HUES64 (cell line): ENCODE measurements at regions not wholly inside any gene's neighbourhood (a gene's known extent, or its start where the extent isn't known, plus 50 kb on each side); places are given as distances from the start of the nearest gene placed in this dataset.

ENCODE experiments used
- H3K27ac ChIP-seq: 2 replicates; pipeline ENCODE4 v1.7.0; 2013; ENCODE audit warnings: low read depth, low read length, inconsistent platforms
- H3K27me3 ChIP-seq: 2 replicates; pipeline ENCODE4 v1.6.1; 2013; ENCODE audit warnings: mild to moderate bottlenecking, low read length; ENCODE audit not compliant: insufficient read depth
- H3K36me3 ChIP-seq: 2 replicates; pipeline ENCODE4 v1.6.1; 2013; ENCODE audit warnings: mild to moderate bottlenecking, low read length; ENCODE audit not compliant: insufficient read depth
- H3K4me1 ChIP-seq: 2 replicates; pipeline ENCODE4 v1.6.1; 2013; ENCODE audit warnings: mild to moderate bottlenecking, low read length, moderate library complexity; ENCODE audit not compliant: insufficient read depth
- H3K4me3 ChIP-seq: 2 replicates; pipeline ENCODE4 v1.5.1; 2013; ENCODE audit warnings: mild to moderate bottlenecking, low read length, moderate library complexity
- H3K9ac ChIP-seq: 2 replicates; pipeline ENCODE4 v1.6.1; 2013; ENCODE audit warnings: mild to moderate bottlenecking, low read depth, low read length
- H3K9me3 ChIP-seq: 2 replicates; pipeline ENCODE4 v1.6.1; 2013; ENCODE audit warnings: low read depth, low read length; ENCODE audit not compliant: insufficient read depth
- WGBS: fragments of 150-250, 120-280 bp; methylation state at CpG from one replicate; pipeline ENCODE4 v1.1.7; 2013; ENCODE audit warnings: missing lambda C conversion rate; 5-methylcytosine and 5-hydroxymethylcytosine counted together

DNA sequence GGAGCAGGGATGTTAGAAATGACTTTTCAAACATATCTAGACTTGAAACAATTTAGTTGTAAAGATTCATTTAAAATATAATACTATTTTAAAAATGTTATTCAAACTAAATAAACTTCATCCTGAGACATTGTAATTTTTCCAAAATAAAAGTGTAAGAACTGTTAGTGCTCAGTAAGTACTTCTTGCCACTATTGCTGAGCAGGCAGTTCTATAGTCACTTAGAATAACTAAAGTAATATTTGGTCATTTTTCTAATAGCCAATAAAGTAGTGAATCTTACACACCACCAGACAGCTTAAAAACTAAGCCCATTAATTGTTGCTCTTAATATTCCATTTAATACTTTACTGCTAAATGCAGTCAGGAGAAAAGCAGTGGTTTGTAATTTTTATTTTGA lies 1120.0 kb upstream of the CDH10 start:
- Histone ChIP-seq H3K27me3 (no peaks in the 10 kb centered on the region), H3K36me3 (no peaks in the 10 kb centered on the region), H3K9me3 (peaks cover 15% of the 10 kb centered on the region), H3K4me3 (no peak overlapping the region), H3K4me1 (no peaks in the 10 kb centered on the region), H3K9ac (no peak overlapping the region), H3K27ac (no peak overlapping the region)

DNA sequence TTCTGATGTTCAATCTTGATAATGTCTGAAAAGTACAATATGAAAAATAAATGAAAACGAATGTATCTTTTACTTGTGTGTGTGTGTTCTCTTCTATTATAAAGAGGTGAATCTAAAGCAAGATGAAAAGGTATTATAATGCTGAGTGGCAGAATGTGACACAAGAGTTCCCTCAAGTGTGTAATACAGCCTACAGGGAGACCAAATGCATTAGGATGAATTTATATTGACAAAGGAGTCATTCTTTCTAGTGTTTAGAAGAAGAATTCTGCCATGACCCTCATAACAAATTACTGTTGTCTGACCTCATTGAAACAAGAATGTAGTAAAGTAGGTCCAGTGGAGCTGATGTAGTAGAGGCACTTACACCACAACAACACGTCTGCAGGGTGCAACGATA lies 1119.0 kb upstream of the CDH10 start:
- Histone ChIP-seq H3K27me3 (no peaks in the 10 kb centered on the region), H3K36me3 (no peaks in the 10 kb centered on the region), H3K4me1 (no peaks in the 10 kb centered on the region), H3K9ac (no peak overlapping the region), H3K9me3 (peaks cover 7% of the 10 kb centered on the region), H3K4me3 (no peak overlapping the region), H3K27ac (no peak overlapping the region)
- 92% methylated on average over 3 of the region's 3 CpGs for WGBS

GRCh38 chr5:25754895-25755294 lies 1110.1 kb upstream of the CDH10 start:
- 63% methylated on average over 3 of the region's 3 CpGs for WGBS
- H3K9me3 ChIP-seq, result peaks cover 44% of the 10 kb centered on the region
- no peaks in the 10 kb centered on the region for H3K27me3 ChIP-seq
- H3K36me3 ChIP-seq, result 0 out of 2 replicates have a peak, but pooled peaks cover 4% of the 10 kb centered on the region
- no peak overlapping the region for H3K9ac ChIP-seq
- no peak overlapping the region for H3K4me3 ChIP-seq
- no peaks in the 10 kb centered on the region for H3K4me1 ChIP-seq
- no peak overlapping the region for H3K27ac ChIP-seq

GRCh38 chr5:25744908-25745307 lies 1100.1 kb upstream of the CDH10 start:
- no peak overlapping the region for H3K9ac ChIP-seq
- H3K36me3 ChIP-seq, result no peaks in the 10 kb centered on the region
- H3K9me3 ChIP-seq, result no peaks in the 10 kb centered on the region
- H3K27ac ChIP-seq, result no peak overlapping the region
- WGBS, result 68% methylated on average over 3 of the region's 4 CpGs
- H3K27me3 ChIP-seq, result no peaks in the 10 kb centered on the region
- no peak overlapping the region for H3K4me3 ChIP-seq
- peaks cover 19% of the 10 kb centered on the region for H3K4me1 ChIP-seq

DNA sequence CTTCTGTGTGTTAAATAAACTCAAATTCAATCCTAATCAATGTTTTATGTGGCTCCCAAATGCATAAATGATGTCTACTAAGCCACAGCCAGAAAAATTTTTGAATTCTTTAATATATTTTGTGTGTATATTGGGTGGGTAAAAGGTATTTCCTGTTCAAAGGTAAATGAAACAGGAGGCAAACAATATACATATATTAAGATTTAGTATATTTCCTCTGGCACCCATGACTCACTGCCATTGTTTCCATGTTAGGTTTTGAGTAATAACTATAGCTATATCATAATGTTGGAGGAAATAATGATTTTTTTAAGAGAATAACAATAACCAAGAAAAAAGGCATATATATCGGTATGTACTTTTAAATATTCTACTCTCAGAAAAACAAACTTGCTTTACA lies 1071.9 kb upstream of the CDH10 start:
- Histone ChIP-seq H3K9me3 (no peaks in the 10 kb centered on the region), H3K4me3 (no peak overlapping the region), H3K4me1 (peaks cover 4% of the 10 kb centered on the region; the same call in 1 of the 2 replicates), H3K27me3 (no peaks in the 10 kb centered on the region), H3K36me3 (no peaks in the 10 kb centered on the region), H3K27ac (no peak overlapping the region), H3K9ac (no peak overlapping the region)
- WGBS, result no CpG with 5 or more reads among the region's 1 CpG

DNA sequence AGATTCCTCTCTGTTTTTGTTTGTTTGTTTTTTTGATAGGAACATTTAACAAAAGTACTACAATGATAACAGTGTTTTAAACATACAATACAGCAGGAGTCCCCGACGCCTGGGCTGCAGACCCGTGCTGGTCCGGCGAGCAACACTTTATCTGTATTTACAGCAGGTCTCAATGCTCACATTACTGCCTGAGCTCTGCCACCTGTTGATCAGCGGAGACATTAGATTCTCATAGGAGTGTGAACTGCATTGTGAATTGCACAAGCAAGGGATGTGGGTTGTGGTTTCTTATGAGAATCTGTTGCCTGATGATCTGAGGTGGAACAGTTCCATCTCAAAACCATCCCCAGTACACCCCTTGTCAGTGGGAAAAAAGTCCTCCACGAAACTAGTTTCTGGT lies 1068.5 kb upstream of the CDH10 start:
- H3K27ac ChIP-seq, result no peak overlapping the region
- no peaks in the 10 kb centered on the region for H3K9me3 ChIP-seq
- H3K36me3 ChIP-seq, result no peaks in the 10 kb centered on the region
- H3K27me3 ChIP-seq, result no peaks in the 10 kb centered on the region
- H3K4me3 ChIP-seq, result no peak overlapping the region
- WGBS, result 60% methylated on average over 7 of the region's 7 CpGs
- peaks cover 9% of the 10 kb centered on the region; the same call in 1 of the 2 replicates for H3K4me1 ChIP-seq
- H3K9ac ChIP-seq, result no peak overlapping the region

- Histone ChIP-seq H3K4me1 (0 out of 2 replicates have a peak, but pooled peaks cover 5% of the 10 kb centered on the region), H3K27me3 (no peaks in the 10 kb centered on the region), H3K4me3 (no peak overlapping the region), H3K36me3 (no peaks in the 10 kb centered on the region), H3K9ac (no peak overlapping the region), H3K9me3 (no peaks in the 10 kb centered on the region), H3K27ac (no peak overlapping the region)
- WGBS, result 93% methylated on average over 1 of the region's 2 CpGs
Measured at GRCh38 chr5:25707093-25707492, 1062.3 kb upstream of the CDH10 start.

DNA sequence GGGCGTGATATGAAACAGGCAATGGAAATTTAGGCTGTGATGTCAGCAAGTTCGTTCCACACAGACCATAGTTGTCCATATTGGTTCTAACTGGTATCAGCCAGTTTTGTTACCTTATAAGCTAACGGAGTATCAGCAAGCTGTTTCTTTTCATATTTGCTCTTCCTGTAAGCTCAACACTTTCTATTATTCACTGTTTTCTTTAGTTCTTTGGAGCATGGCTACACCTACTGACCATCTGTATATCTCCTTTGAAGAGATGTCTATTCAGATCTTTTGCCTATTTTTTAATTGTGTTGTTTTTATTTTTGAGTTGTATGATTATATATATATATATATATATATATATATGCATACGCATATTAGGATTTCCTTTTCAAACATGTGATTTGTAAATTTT lies 1057.2 kb upstream of the CDH10 start:
- Histone ChIP-seq H3K27ac (no peak overlapping the region), H3K36me3 (no peaks in the 10 kb centered on the region), H3K27me3 (no peaks in the 10 kb centered on the region), H3K4me1 (no peaks in the 10 kb centered on the region), H3K9ac (no peak overlapping the region), H3K9me3 (no peaks in the 10 kb centered on the region), H3K4me3 (no peak overlapping the region)
- WGBS, result 90% methylated on average over 3 of the region's 4 CpGs

GRCh38 chr5:25694801-25695200 lies 1050.0 kb upstream of the CDH10 start:
- Histone ChIP-seq H3K9me3 (no peaks in the 10 kb centered on the region), H3K4me1 (no peaks in the 10 kb centered on the region), H3K36me3 (no peaks in the 10 kb centered on the region), H3K9ac (no peak overlapping the region), H3K27me3 (no peaks in the 10 kb centered on the region), H3K27ac (no peak overlapping the region), H3K4me3 (no peak overlapping the region)
- WGBS, result 60% methylated on average over 1 of the region's 1 CpG

DNA sequence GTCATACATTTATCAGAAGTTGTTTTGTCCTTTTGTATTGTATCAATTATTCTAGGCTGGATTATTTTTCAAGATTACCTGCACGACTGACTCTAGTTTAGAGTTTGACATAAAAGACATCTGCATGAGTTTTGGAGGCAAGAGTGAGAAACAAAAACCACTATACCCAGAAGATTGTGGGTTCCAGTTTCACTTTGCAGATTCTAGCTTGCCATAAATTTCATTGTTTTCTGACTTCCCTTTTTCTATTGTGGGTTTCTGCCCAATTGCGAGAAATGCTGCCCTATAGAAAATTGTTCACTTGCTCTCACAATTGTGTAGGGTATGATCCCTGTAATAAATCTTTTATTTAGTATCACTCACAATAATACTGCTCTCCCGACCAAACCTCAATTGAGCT lies 1043.4 kb upstream of the CDH10 start:
- Histone ChIP-seq H3K36me3 (no peaks in the 10 kb centered on the region), H3K4me3 (no peak overlapping the region), H3K27me3 (no peaks in the 10 kb centered on the region), H3K9me3 (no peaks in the 10 kb centered on the region), H3K9ac (no peak overlapping the region), H3K27ac (no peak overlapping the region), H3K4me1 (no peaks in the 10 kb centered on the region)
- 94% methylated on average over 2 of the region's 3 CpGs for WGBS

DNA sequence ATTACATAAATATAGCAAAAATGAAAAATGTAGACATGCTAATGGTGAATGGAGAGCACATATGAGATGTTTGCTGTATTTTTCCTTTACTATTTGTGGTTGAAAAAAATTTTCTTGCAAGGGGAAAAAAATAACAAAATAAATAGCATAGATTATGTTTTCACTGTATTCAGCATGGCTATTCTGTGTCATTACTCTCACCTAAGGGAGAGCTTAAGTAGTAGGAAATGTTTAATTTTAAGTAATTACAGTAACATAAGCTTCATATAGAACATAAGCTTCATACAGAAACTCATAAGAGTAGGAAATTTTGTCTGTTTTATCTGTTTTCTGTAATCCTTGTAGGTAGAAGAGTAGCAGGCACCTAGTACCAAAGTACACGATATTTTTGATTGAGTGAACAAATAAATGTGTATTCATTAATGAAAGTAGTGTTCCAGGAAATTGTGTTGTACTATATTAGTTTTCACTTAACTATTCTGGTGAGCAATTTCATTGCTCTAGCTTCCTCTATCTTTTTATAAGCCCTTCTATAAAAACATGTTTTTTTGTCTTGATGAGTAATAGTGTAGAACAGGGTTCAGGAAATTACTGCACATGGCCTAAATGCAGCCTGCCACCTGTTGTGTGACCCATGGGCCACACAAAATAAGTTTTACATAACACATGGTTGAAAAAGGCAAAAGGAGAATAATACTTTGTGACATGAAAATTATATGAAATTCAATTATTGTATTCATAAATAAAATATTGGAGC lies 1025.0 kb upstream of the CDH10 start:
- WGBS, result 95% methylated on average over 1 of the region's 1 CpG
- Histone ChIP-seq H3K4me1 (no peaks in the 10 kb centered on the region), H3K36me3 (no peaks in the 10 kb centered on the region), H3K4me3 (no peak overlapping the region), H3K9me3 (no peaks in the 10 kb centered on the region), H3K9ac (no peak overlapping the region), H3K27me3 (no peaks in the 10 kb centered on the region), H3K27ac (no peak overlapping the region)

DNA sequence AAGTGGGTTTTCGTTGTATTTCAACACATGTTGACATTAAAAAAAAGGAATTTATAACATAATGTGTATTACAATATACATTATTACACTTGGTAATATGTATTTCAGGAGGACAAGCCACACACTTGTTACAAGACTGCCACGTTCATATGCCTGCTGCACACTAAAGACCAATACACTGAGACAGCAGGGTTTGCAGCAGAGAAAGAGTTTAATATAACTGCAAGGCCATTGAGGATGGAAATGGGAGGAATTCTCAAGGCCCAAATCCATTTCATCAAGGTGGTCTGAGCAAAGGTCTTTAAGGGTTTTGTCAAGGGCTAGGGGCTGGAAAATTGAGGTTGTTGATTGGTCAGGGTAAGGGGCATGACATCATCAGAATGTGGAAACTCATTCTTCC lies 1017.8 kb upstream of the CDH10 start:
- no peaks in the 10 kb centered on the region for H3K4me1 ChIP-seq
- H3K36me3 ChIP-seq, result no peaks in the 10 kb centered on the region
- no peak overlapping the region for H3K27ac ChIP-seq
- H3K27me3 ChIP-seq, result no peaks in the 10 kb centered on the region
- no peak overlapping the region for H3K9ac ChIP-seq
- no peak overlapping the region for H3K4me3 ChIP-seq
- H3K9me3 ChIP-seq, result peaks cover 17% of the 10 kb centered on the region
- 90% methylated on average over 1 of the region's 2 CpGs for WGBS
